ENCODE measurements at regions not wholly inside any gene's neighbourhood (a gene's known extent, or its start where the extent isn't known, plus 50 kb on each side); places are given as distances from the start of the nearest gene placed in this dataset.
A peak's percentile ranks its signal among the peaks of the same experiment; 100 is the strongest.

GRCh38 chr5:165508286-165508685, 2002.9 kb downstream of the MAT2B start:
- H3K27me3 ChIP-seq = no peaks in the 10 kb centered on the region
- intact Hi-C loops (cut with DNase I; ENCODE audit: low total_unique reads) (no loop called here), in situ Hi-C loops (cut with MboI; ENCODE audit: low sequenced_read_pairs in 4 of 4) (no loop called here)
- no peak for ATAC-seq
- H3K27ac ChIP-seq = no peak overlapping the region
- no peak for DNase-seq
- H3K4me3 ChIP-seq = no peak overlapping the region
- no peaks in the 10 kb centered on the region for H3K9me3 ChIP-seq
- no peaks in the 10 kb centered on the region for H3K36me3 ChIP-seq
- TF ChIP-seq CTCF (IDR thresholded peaks at IDR 0.05 in 4 of 5, conservative IDR thresholded peaks at IDR 0.05 in 1 of 5) = no peak
- TF ChIP-seq POLR2A (IDR thresholded peaks at IDR 0.05) = no peak
- H3K4me1 ChIP-seq = no peaks in the 10 kb centered on the region

GRCh38 chr5:165508861-165509260, 2003.4 kb downstream of the MAT2B start:
- H3K36me3 ChIP-seq = no peaks in the 10 kb centered on the region
- H3K9me3 ChIP-seq = no peaks in the 10 kb centered on the region
- H3K27me3 ChIP-seq = no peaks in the 10 kb centered on the region
- no peak overlapping the region for H3K4me3 ChIP-seq
- DNase-seq (no peak), ATAC-seq (no peak)
- in situ Hi-C loops (cut with MboI; ENCODE audit: low sequenced_read_pairs in 4 of 4) = no loop called here
- intact Hi-C loops (cut with DNase I; ENCODE audit: low total_unique reads) = no loop called here
- H3K4me1 ChIP-seq = no peaks in the 10 kb centered on the region
- no peak overlapping the region for H3K27ac ChIP-seq
- TF ChIP-seq POLR2A (IDR thresholded peaks at IDR 0.05) (no peak), CTCF (IDR thresholded peaks at IDR 0.05 in 4 of 5, conservative IDR thresholded peaks at IDR 0.05 in 1 of 5) (peak in 1 of 5 experiments; percentile 17)

GRCh38 chr5:165521816-165522610, 2016.6 kb downstream of the MAT2B start:
- no peaks in the 10 kb centered on the region for H3K36me3 ChIP-seq
- in situ Hi-C loops (cut with MboI; ENCODE audit: low sequenced_read_pairs in 4 of 4) = no loop called here
- no peaks in the 10 kb centered on the region for H3K4me1 ChIP-seq
- no peaks in the 10 kb centered on the region for H3K27me3 ChIP-seq
- no peak for DNase-seq
- no peak overlapping the region for H3K4me3 ChIP-seq
- H3K9me3 ChIP-seq = no peaks in the 10 kb centered on the region
- intact Hi-C loops (cut with DNase I; ENCODE audit: low total_unique reads) = no loop called here
- ATAC-seq = no peak
- H3K27ac ChIP-seq = no peak overlapping the region
- TF ChIP-seq CTCF (IDR thresholded peaks at IDR 0.05 in 4 of 5, conservative IDR thresholded peaks at IDR 0.05 in 1 of 5) = no peak
- TF ChIP-seq POLR2A (IDR thresholded peaks at IDR 0.05) = no peak

- H3K4me1 ChIP-seq = no peaks in the 10 kb centered on the region
- H3K27me3 ChIP-seq = no peaks in the 10 kb centered on the region
- ATAC-seq = no peak
- no peaks in the 10 kb centered on the region for H3K36me3 ChIP-seq
- no peak overlapping the region for H3K27ac ChIP-seq
- in situ Hi-C loops (cut with MboI; ENCODE audit: low sequenced_read_pairs in 4 of 4) = no loop called here
- intact Hi-C loops (cut with DNase I; ENCODE audit: low total_unique reads) = no loop called here
- no peak overlapping the region for H3K4me3 ChIP-seq
- H3K9me3 ChIP-seq = no peaks in the 10 kb centered on the region
- TF ChIP-seq CTCF (IDR thresholded peaks at IDR 0.05 in 4 of 5, conservative IDR thresholded peaks at IDR 0.05 in 1 of 5) = no peak
- TF ChIP-seq POLR2A (IDR thresholded peaks at IDR 0.05) = no peak
- DNase-seq = no peak
Observed at GRCh38 chr5:165525271-165525670, 2019.9 kb downstream of the MAT2B start.

- ATAC-seq (no peak), DNase-seq (no peak)
- intact Hi-C loops (cut with DNase I; ENCODE audit: low total_unique reads) (no loop called here), in situ Hi-C loops (cut with MboI; ENCODE audit: low sequenced_read_pairs in 4 of 4) (no loop called here)
- Histone ChIP-seq H3K9me3 (no peaks in the 10 kb centered on the region), H3K27ac (no peak overlapping the region), H3K4me3 (no peak overlapping the region), H3K4me1 (no peaks in the 10 kb centered on the region), H3K27me3 (no peaks in the 10 kb centered on the region), H3K36me3 (no peaks in the 10 kb centered on the region)
- TF ChIP-seq CTCF (IDR thresholded peaks at IDR 0.05 in 4 of 5, conservative IDR thresholded peaks at IDR 0.05 in 1 of 5) (no peak), POLR2A (IDR thresholded peaks at IDR 0.05) (no peak)
Observed at GRCh38 chr5:165526357-165526756, 2020.9 kb downstream of the MAT2B start.

Data from gastrocnemius medialis (tissue), 4 donors.